Gastroesophageal sphincter (tissue), 3 donors: ENCODE measurements at regions not wholly inside any gene's neighbourhood (a gene's known extent, or its start where the extent isn't known, plus 50 kb on each side); places are given as distances from the start of the nearest gene placed in this dataset.

Experiments
- CTCF ChIP-seq, 4 experiments: fragments of 200-600 bp in 2 of 4; fragments of 450-650 bp in 2 of 4; sonication (generic) in 1 of 4; IDR thresholded peaks; one replicate each; pipeline ENCODE4 v1.5.1; 2017 to 2019; ENCODE audit warnings: antibody characterized with exemption in 4 of 4, mild to moderate bottlenecking in 2 of 4, moderate library complexity in 2 of 4
- EP300 ChIP-seq: sonication (generic); formaldehyde crosslinking; IDR thresholded peaks from one replicate; pipeline ENCODE4 v1.6.1; 2017; ENCODE audit warnings: antibody characterized with exemption, mild to moderate bottlenecking
- POLR2A ChIP-seq, 2 donors: fragments of 450-650 bp; IDR thresholded peaks; one replicate each; pipeline ENCODE4 v1.6.1; 2017; ENCODE audit warnings: antibody characterized with exemption in 2 of 2, mild to moderate bottlenecking in 2 of 2, moderate library complexity in 1 of 2
- POLR2AphosphoS5 ChIP-seq: sonication (generic); formaldehyde crosslinking; IDR thresholded peaks from one replicate; pipeline ENCODE4 v1.6.1; 2017; ENCODE audit warnings: antibody characterized with exemption

GRCh38 chr2:46828491-46829230 is 86.9 kb downstream of the MCFD2 start:
- TF ChIP-seq CTCF (IDR thresholded peaks at IDR 0.05) (no peak), EP300 (no peak), POLR2A (IDR thresholded peaks at IDR 0.05) (no peak), POLR2AphosphoS5 (no peak)
